NCI-H187 treated with DMSO at 0.1 percent for 48 hours (cell line): ENCODE measurements at regions not wholly inside any gene's neighbourhood (a gene's known extent, or its start where the extent isn't known, plus 50 kb on each side); places are given as distances from the start of the nearest gene placed in this dataset.

Experiments
- DNase-seq: peaks from one replicate; lab custom pipeline; 2025; lab: John Stamatoyannopoulos, UW

DNA sequence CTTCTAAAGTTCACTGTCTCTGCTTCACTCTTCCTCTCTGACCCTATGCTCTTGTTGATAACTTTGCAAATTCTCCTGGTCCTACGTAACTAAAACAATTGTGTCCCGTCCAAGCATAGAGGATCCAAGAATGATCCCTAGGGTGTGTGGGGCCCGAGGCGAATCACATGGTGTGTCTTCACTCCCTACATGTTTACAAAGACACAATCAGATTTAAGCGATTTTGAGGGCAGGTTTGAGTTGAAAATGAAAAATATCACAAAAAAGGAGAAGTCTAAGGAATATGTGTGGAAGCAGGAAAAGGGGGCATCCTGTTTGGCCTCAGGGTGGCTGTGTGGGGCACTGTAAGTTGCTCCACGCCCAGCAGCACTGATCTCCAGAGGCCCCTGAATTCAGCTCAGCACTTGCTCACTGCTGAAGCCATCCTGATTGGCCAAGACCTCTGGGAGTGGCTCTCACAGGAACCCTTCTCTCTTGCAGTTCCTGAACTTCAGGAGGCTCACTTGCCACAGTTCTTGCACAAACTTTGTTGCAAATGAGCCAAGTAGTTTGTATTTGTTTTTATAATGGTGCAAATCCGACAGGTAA lies 363.6 kb downstream of the ZNF521 start:
- no peak for DNase-seq

- DNase-seq: no peak
Observed at GRCh38 chr18:24989760-24990593, 362.0 kb downstream of the ZNF521 start.

GRCh38 chr18:24990671-24991134 lies 361.3 kb downstream of the ZNF521 start:
- DNase-seq: no peak

DNA sequence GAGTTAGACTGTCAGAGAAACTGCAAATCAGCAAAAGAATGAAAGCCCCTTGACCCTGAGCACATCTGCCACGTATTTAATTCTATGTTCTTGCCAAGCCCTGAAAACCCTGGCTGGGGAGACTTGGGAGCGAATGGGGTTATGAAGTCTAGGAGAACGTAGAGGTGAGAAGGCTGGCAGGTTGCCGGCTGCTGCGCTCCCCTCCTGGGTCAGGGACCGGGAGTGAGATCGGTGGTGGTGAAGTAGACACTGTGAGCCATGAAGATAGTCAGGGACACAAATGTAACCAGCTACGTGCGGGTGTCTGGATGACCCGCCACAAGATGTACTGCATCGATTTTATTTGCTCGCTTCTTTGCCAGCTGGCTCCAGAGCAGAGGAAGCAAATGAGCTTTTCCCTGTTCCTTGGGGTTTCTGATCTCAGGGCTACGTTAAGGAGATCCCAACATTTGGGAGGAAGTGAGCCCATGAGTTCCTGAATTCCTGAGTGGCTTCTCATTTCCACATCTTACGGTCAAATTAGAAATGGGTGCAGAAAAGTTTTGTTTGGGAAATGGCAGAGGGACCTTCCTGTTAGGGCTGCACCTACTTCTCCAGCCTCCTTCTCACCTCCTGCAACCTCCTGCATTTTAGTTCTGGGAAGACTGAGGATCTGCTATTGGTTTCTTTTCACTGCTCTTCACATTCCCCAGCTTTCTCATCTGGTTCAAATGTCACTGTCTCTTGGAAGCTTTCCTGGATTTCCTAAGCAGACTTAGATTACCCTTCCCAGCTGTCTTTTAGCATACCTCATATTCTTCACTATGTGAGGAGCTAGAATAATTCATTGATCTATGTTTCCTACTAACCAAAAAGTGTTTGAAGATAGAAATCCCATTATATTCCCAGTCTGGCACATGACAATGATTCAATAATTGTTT lies 360.6 kb downstream of the ZNF521 start:
- DNase-seq: no peak

DNA sequence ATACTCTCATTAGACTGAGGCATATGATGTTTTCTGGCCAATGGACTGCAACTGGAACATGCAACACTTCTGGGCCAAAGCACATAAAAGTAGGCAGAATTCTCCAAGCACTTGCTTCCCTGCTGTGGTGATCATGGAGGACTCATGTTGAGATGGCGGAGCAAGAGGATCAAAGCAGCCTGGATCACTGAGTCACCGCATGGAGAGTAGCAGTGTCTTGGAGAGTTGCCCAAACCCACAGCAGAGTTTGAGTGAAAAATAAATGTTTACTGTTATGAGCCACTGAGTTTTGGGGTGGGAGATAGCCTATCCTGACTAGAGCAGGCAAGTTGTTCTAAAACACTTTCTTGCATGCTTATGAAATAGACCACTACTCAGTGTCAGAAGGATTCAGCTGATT lies 359.5 kb downstream of the ZNF521 start:
- no peak for DNase-seq

GRCh38 chr18:24993628-24994027 lies 358.3 kb downstream of the ZNF521 start:
- DNase-seq: no peak

GRCh38 chr18:24995056-24995455 lies 356.9 kb downstream of the ZNF521 start:
- DNase-seq: no peak

GRCh38 chr18:24995755-24996154 lies 356.2 kb downstream of the ZNF521 start:
- DNase-seq: no peak

- no peak for DNase-seq
Observed at GRCh38 chr18:24999650-25000267, 352.2 kb downstream of the ZNF521 start.

- DNase-seq: no peak
Observed at GRCh38 chr18:25001803-25002202, 350.2 kb downstream of the ZNF521 start.

- peak; percentile 55 for DNase-seq
Observed at GRCh38 chr18:25005541-25006403, 346.2 kb downstream of the ZNF521 start.

DNA sequence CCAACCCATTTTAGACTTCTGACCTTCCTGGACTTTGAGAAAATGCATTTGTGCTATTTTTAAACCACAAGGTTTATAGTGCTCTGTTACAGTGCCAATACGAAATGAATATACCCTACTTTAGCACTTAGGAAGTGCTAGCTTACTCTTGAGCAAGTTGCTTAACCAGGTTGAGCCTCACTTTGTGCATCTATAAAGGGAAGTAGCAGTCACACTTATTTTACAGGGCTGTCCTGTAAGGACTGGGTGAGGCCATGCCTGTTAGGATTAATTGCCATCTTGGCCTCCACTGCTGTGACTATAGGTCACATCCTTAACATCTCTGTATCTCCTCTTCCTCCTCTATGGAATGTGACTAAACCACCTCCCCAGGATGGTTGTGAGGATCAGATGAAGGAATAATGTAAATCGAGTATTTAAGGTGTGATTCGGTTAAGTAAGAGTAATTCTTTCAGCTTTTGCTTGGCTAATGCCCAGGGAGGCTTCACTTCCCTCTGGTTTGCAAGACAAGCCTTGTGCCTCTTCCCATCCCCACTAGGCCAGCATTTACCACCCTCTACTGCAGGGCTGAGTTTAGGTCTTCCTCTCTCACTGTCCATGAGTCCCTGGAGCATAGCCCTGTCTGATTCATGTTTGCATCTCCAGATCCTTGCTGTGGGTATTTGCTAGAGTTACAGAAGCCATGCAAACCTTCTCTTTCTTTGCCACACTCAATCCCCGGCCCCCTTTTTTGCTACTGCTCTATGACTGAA lies 341.2 kb downstream of the ZNF521 start:
- DNase-seq: no peak
